HG02970 (cell line): ENCODE measurements at regions not wholly inside any gene's neighbourhood (a gene's known extent, or its start where the extent isn't known, plus 50 kb on each side); places are given as distances from the start of the nearest gene placed in this dataset.
"Not testable (repeated sequence)": the region's sequence is repeated elsewhere in the genome, so short reads cannot be mapped to it uniquely, and the experiment has no call there.

Experiments used
- ATAC-seq: cut with Tn5 transposase; IDR thresholded peaks from one replicate; pipeline ENCODE4 v1.9.1; 2021; ENCODE audit warnings: mild to moderate bottlenecking, moderate library complexity, moderate number of reproducible peaks; ENCODE audit not compliant: unreplicated experiment, low FRiP score

- no peak for ATAC-seq
These were observed 61.5 kb upstream of the TSC22D1 start for GRCh38 chr13:44637581-44637980.

GRCh38 chr13:44629465-44630183 is 53.5 kb upstream of the TSC22D1 start:
- no peak for ATAC-seq

DNA sequence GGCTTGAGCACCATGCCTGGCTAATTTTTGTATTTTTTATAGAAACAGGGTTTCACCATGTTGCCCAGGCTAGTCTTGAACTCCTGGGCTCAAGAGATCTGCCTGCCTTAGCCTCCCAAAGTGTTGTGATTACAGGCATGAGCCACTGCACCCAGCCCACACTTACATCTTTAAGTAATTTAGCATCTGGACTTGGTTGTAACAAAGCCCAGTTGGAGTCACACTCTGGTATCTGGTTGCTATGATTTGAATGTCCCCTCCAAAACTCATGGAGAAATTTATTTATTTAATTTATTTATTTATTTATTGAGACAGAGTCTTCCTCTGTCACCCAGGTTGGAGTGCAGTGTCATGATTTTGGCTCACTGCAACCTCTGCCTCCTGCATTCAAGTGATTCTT is 52.7 kb upstream of the TSC22D1 start:
- not testable (repeated sequence) for ATAC-seq

GRCh38 chr13:44627441-44627840 is 51.3 kb upstream of the TSC22D1 start:
- ATAC-seq, result no peak

GRCh38 chr13:44626176-44626575 is 50.0 kb upstream of the TSC22D1 start:
- ATAC-seq, result no peak
